GM19351 (cell line): ENCODE measurements at regions not wholly inside any gene's neighbourhood (a gene's known extent, or its start where the extent isn't known, plus 50 kb on each side); places are given as distances from the start of the nearest gene placed in this dataset.

Experiments used
- ATAC-seq: cut with Tn5 transposase; IDR thresholded peaks from one replicate; pipeline ENCODE4 v1.9.1; 2021; ENCODE audit warnings: mild to moderate bottlenecking, moderate library complexity; ENCODE audit not compliant: unreplicated experiment

GRCh38 chr2:117698819-117699218 is 115.7 kb upstream of the DDX18 start:
- no peak for ATAC-seq

DNA sequence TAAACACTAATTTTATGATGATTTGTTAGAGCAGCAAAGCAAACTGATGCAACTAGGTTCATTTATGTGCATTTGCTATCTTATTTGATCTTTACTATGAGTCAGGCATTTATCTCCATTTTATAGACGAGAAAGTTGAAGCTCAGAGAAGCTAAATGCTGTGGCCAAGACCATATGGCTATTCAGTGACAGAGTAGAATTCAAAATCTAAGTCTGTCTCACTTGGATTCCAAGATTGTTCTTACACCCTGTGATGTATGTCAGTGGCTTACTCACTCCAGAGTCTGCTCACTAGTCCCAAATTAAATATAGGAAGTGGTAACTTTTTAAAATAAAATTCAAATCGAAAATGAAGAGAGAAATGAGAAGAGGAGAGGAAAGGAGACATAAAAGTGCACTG is 114.0 kb upstream of the DDX18 start:
- ATAC-seq, result no peak

- no peak for ATAC-seq
These were observed 113.1 kb upstream of the DDX18 start for GRCh38 chr2:117701365-117701764.

GRCh38 chr2:117702098-117702497 is 112.4 kb upstream of the DDX18 start:
- peak; percentile 80 for ATAC-seq

GRCh38 chr2:117703858-117704257 is 110.6 kb upstream of the DDX18 start:
- ATAC-seq, result no peak

DNA sequence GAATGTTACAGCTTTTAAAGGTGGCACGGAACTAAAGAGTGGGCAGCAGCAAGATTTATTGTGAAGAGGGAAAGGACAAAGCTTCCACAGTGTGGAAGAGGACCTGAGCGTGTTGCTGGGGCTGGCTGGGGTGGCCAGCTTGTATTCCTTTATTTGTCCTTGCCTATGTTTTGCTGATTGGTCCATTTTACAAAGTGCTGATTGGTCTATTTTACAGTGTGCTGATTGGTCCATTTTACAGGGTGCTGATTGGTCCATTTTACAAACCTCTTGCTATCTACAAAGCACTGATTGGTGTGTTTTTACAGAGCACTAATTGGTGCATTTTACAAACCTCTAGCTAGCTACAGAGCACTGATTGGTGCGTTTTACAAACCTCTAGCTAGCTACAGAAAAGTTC is 109.7 kb upstream of the DDX18 start:
- no peak for ATAC-seq

DNA sequence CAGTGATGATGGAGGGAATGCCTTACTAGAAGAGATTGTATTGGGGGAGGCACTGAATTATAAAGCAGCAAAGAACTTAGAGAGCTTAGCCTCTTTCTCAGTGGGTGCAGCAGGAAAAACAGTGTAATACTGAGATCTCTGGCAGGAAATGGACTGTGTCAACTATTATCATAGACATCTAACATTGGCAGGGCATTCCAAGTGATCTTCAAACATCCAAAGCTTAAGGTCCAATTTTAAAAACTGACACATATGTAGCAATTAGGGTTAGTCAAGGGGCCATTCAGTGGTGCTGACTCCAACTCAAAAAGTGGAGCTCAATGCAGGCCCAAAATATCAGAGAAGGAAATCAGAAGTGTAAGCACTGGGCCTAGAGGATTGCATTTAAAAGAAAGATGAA is 106.6 kb upstream of the DDX18 start:
- ATAC-seq, result no peak

GRCh38 chr2:117712684-117713083 is 101.8 kb upstream of the DDX18 start:
- ATAC-seq, result no peak

DNA sequence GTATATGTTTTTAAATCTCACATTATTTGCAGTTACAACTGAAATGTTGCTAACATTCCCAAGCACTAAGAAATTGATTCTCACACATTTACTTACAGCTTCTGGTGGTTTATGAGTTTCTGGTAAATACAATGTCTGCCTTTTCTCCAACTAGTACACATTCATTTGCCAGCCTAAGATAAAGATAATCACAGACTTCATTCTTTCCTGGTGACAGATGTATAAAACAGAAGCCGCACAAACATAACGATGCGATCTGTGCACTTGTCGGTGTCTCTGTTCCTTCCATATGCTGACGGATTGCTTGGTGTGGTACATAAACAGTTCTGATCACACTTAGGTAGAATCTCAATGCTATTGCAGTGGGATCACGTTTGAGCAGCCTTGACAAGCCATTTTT is 100.4 kb upstream of the DDX18 start:
- ATAC-seq, result no peak

GRCh38 chr2:117714745-117715417 is 99.6 kb upstream of the DDX18 start:
- ATAC-seq, result no peak

DNA sequence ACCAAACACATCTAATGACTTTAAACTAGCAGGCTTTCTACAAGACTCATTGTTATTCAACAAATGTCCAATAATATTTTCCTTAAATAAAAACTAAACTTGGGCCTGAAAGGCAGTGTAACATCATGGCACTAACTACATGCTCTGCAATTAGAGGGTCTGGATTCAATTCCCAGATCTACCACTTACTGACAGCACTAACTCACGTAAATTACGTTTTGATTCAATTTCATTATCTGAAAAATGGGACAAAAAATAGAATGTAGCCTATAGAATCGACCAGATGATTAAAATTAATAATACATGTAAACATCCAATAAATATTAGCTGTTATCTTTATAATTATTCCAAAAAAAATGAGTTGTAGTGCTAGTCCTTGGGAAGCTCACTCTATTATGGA is 98.0 kb upstream of the DDX18 start:
- ATAC-seq, result no peak

DNA sequence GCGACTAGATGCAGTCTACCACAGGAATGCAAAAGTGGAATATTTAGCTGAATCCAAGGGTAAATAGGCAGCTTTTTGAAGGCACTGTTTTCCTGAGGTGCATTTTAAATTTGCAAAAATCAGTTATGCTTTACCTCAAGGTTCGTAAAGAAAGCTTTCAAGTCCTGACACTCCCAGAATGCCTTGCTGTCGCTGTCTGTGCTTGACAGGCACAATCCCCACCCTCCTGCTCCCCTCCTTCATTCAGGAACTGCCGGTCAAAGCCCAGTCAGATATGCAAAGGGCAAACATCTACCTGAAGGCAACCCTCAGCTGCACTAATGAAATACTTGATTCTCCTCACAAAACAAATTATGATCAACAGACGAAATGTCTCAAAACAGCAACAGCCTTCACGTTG is 97.4 kb upstream of the DDX18 start:
- ATAC-seq, result no peak

- no peak for ATAC-seq
These were observed 96.4 kb upstream of the DDX18 start for GRCh38 chr2:117718048-117718447.

DNA sequence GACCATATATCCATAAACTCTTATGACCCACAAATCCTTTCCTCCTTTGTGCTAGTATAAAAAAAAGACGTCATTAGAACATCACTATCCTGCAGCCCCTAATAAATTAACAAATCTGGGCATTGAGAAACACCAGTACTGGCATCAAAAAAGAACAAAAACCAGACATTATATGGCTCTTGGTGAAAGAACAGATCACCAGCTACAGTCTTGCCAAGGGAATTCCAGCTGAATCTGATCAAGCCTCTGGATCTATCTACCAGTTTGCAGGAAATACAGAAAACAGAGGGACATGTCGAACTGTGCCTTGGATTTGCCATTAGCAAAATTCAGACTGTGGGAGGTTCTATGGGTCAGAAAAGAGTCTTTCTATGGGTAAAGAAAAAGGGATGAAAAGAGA is 93.7 kb upstream of the DDX18 start:
- ATAC-seq, result no peak

GRCh38 chr2:117723483-117723882 is 91.0 kb upstream of the DDX18 start:
- ATAC-seq, result no peak

DNA sequence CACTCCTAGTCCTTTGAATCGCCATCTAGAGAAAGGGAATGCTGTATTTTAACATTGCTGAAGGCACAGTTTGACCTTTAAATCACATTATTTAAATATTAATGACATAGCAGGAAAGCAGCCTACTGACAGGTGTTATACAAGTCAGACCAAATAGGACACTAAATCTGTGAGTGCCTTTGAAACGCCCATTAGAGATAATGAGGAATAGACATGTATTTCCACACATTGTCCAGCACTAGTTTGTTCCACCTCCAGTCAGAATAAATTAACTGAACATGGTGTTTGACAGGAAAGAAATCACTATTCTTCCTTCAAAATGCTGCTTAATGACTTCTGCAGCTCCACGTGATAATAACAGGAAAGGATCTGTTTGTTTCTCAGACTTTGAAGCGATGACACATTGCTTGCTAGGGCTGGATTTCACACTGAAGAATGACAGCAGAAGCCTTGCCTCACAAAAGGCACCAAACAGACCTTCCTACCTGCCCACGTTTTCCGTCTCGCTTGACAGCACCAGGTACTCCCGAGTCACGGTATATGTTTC is 90.5 kb upstream of the DDX18 start:
- ATAC-seq, result no peak

- no peak for ATAC-seq
These were observed 87.7 kb upstream of the DDX18 start for GRCh38 chr2:117726747-117727146.

GRCh38 chr2:117737846-117738245 is 76.6 kb upstream of the DDX18 start:
- ATAC-seq, result no peak

DNA sequence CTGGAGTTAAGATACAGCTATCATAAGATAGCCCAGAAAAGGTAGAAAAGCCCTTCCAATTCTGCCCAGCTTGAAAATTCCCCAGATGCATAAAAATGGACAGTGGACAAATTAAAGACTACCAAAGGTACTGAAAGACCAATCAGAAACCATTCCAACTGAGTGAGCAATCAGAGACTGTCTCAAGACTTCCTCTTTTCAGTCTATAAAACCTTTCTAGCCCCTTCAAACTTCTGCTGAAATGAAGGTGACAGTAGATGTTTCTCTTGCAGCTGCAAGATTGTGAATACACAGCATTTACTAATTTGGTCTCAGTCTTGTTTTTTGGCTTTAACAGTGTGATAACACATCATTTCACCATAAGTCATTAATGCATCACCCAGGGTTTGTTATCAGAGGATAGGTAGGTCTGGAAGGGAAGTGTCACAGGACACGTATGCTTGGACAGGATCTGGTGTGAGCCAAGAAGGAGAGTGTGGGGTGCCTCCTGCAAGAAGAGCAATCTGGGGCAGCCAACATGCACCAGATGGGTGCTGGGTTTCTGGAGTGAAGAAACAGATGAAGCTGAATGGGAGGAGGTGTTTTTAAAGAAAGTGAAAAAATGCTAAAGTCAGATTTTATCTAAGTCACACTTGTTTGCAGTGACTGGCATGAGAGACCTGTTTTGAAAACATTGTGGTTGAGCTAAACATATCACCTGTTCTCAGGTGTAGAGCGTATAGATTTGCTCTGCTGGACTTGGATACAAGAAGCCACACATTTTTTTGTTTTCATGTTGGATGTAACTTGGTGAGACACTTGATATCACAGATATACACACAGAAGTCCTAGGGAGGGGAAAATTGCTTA is 75.3 kb upstream of the DDX18 start:
- no peak for ATAC-seq

GRCh38 chr2:117745537-117745936 is 69.0 kb upstream of the DDX18 start:
- no peak for ATAC-seq

- no peak for ATAC-seq
These were observed 58.7 kb upstream of the DDX18 start for GRCh38 chr2:117755768-117756167.

GRCh38 chr2:117760916-117761315 is 53.6 kb upstream of the DDX18 start:
- ATAC-seq, result no peak
